GM21717 (cell line): ENCODE measurements at regions not wholly inside any gene's neighbourhood (a gene's known extent, or its start where the extent isn't known, plus 50 kb on each side); places are given as distances from the start of the nearest gene placed in this dataset.

ENCODE experiments used
- ATAC-seq: cut with Tn5 transposase; IDR thresholded peaks from one replicate; pipeline ENCODE4 v1.9.1; 2021; ENCODE audit warnings: mild to moderate bottlenecking, moderate library complexity; ENCODE audit not compliant: unreplicated experiment

DNA sequence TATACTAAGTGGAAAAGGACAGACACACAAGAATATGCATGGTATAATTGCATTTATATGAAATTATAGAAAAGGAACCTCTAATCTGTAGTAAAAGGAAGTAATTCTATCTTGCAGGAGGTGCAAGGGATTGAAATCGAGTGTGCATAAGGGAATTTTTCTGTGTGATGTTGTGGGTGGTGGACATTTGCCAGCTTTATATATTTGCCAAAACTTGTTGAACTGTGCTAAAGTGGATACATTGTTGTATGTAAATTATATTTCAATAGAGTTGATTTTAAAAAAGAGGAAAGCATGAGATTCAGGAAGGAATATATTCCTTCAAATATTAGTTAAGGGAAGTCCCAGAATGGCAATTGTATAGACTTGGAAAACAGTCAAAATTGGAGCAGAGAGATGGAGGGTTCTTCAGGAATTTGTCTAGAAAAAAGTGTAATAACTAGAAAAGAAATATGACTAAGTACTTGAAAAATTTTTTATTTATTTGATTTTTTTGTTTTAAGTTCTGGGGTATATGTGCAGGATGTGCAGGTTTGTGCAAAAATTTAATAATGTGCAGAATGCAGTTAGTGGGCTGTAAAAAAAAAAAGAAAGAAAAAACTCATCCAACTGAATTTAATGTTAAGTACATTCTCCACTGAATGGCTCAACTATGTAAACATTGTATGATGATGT, 96.1 kb downstream of the ARL4A start:
- ATAC-seq: no peak

DNA sequence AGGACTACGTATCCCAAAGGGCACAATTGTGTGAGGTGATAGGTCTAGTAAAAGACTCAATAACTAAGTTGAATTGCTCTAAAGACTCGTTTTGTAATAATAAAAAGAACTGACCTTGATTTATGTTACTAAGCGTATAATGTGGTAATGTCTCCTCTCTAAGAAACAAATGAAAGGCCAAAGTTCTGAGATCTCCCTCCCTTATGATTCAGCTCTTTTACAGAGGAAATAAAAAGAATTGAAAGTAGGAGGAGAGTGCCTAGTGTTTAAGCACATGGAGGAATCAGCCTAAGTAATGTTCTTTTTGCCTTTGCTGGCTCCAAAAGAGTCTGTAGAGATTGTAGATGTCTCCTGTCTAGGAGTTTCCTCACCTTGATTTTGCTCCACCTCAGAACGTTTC, 98.0 kb downstream of the ARL4A start:
- ATAC-seq: no peak

DNA sequence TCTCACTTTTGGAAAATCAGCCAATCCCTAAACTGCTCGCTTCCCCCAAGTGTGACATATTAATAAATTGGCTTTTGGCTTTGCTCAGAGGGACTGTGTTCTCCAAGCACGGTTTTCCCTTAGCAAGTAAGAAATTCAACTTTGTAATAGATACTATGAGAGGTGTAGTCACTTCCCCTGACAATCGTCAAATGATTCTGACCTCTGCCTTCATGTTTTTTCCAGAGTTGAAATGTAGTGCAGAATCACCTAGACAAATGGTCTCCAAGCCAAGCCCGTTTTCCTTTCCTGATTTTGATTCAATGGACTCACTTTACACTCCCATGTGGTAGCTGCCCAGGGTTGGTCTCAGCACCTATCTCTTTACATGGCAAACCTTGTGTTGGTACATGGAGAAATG, 99.1 kb downstream of the ARL4A start:
- ATAC-seq: no peak

DNA sequence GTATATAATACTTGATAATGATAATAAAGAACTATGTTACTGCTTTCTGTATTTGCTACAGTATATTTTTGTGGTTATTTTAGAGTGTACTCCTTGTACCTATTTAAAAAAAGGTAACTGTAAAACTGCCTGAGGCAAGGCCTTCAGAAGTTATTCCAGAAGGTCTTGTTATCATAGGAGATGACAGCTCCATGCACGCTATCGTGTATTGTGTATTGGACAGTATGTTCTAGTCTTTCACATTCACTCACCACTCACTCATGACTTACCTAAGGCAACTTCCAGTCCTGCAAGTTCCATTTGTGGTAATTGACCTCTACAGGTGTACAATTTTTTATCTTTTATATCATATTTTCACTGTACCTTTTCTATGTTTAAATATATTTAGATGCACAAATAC, 100.7 kb downstream of the ARL4A start:
- ATAC-seq: no peak

DNA sequence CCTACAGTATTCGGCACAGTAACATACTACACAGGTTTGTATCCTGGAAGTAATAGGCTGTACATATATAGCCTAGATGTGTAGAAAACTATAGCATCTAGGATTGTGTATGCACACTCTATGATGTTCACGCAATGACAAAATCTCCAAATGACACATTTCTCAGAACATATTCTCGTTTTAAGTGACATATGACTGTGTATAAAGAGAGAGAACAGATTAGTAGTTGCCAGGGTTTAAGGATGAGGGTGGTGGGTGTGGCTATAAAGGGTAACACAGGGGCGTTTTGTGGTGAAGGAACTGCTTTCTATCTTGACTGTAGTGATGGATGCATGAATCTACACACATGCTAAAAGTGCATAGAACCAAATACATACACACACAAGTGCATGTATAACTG, 101.2 kb downstream of the ARL4A start:
- no peak for ATAC-seq

DNA sequence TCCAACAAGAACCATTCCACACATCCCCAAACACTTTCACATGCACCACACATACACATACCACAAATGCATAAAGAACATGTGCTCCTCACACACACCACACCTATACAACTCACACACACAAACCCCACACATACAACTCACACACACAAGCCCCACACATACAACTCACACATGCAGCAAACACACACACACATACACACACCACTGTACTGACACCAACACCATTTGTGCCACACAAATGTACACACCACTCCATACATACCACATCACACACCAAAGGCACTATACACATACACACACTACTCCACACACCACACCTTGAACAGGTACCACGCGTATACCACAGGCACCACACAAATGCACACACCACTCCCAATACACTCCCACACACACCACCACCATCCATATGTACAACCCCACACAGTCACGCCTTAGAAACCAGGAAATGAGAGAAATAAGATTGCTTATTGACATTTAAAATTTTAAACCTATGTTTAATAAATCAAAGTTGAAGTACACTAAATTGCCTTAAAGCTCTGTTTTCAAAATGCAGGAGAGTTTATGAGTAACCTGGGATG, 107.4 kb downstream of the ARL4A start:
- no peak for ATAC-seq

DNA sequence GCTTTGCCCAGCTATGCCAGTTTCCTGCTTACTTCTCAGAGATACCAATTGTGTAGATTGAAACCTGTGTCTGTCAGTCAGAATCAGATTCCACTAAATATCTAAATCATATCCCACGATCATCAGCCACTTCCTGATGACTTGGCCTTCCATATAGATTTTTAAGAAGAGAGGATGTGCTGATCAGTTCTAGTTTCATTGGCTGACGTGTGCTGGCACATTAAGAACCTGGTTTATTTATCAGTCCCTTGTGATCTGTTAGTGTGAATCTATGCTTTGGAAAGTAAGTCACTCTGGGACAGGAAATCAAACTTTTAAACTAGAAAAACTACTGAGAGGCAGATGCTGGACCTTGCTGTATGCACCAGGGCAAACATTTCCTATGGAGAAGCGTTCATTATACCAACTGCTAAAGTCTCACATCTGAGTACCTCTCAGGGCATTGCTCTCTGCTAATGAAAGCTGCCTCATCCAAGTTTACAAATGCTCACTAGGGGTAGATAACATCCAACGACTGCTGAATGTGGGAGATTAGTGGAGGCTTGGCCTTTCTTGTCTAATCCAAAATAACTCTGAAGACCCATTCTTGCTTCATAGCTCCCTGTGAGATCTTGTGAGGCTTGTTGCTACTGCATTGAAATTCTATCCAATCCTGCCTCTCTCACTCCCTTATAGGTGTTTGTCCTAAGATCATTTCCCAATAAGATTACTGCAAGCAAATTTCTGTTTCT, 109.1 kb downstream of the ARL4A start:
- ATAC-seq: no peak

DNA sequence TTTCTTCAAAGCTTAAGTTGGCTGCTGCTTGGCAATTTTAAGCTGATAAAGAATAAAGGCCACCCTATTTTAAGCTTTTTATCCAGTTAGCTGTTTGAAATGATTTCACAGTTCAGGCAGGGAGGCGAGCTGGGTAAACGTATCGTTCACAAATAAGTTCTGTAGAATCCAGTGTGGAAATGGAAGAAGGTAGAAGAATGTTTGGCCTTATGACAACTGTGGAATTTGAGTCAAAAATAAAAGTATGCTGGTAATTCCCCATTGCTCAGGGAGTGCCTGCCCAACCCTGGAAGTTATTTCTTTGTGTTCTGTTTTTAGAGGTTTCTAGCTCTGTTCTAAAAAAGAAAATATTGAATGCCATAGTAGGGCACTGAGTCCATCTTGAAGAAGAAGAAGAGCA, 113.1 kb downstream of the ARL4A start:
- no peak for ATAC-seq

DNA sequence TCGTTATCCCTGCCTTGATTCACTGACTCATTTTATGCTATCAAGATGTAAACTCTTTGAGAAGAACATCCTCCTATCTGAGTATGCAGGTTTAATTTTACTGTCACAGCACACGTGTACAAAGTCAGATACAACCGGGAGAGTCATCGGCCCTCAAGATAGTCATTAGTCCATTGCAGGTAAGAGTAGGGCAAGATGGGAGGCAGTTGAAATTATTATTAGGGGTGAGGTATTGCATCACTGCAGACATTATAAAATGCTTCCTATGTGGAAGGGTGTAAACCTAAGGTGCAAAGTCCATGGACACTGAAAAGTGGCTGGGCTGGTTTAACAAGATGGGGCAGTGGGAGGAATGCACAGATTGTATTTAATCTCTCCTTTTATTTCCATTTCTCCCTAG, 113.7 kb downstream of the ARL4A start:
- ATAC-seq: no peak

DNA sequence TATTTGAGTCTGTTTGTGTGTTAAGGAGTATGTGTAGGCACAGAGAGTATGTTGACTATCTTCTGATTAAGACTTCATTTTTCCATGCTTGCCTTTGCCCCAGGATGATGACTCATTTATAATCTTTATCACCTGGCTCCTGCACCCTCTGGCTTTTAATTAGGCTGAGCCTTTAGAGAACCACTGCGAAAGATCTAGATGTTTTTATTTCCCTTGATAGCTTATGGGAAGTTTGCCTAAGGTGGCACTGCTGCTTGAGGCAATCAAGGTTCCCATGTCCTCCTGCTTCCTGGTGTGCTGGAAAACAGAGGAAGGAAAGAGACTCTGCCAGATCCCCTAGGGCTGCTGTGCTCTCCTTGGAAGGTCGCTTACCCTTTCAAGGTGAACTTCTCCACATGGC, 114.6 kb downstream of the ARL4A start:
- ATAC-seq: no peak

DNA sequence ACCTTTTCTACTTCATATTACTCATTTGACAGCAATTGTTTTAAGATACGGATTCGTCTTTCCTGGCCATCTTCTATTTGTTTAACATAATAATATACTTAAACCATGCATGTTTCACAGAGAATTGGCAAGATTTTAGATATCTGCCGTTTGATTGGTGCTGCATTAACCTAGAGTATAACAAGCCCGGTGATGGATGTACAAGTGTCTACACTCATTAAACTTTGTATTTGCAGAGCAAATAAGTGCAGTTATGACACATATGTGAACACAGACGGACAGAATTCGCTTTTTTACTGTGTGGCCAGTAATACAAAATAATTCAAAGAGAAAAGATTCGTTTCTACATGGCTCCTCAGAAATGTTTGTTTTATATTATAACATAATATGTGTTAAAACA, 116.1 kb downstream of the ARL4A start:
- ATAC-seq: no peak

DNA sequence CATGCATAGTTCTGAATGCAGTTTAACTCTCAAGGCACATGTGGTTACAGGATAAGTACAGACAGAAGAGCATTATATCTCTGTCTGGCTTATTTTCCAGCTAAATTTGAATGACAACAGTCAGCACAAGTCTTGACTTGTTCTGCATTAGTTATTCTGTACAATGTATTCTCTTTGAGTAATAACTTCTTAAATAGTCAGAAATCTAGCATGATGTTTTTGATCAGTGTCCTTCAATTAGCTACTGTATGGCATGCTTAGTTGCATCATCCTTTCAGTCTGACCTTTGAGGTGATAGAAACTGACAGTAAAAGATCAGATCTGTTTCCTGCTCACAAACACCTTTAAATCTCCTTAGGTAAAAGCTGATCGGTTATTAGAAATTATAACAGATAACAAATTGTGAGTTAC, 118.1 kb downstream of the ARL4A start:
- ATAC-seq: no peak

DNA sequence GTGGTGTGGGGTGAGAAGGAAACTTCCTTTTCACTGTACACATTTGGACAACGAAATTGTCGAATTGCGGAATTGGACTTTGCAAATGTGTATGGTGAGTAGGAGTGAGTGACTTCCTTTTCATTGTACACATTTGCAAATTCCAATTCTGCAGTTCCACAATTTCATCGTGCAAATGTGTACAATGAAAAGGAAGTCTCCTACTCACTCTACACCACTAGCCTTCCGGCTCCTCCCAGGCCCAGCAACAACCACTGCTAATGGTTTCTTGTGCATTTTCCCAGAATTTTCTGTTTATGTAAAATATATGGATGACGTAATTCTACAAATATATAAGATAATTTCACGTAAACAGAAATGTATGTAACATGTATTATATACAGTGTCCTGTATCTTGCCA, 118.5 kb downstream of the ARL4A start:
- ATAC-seq: no peak

DNA sequence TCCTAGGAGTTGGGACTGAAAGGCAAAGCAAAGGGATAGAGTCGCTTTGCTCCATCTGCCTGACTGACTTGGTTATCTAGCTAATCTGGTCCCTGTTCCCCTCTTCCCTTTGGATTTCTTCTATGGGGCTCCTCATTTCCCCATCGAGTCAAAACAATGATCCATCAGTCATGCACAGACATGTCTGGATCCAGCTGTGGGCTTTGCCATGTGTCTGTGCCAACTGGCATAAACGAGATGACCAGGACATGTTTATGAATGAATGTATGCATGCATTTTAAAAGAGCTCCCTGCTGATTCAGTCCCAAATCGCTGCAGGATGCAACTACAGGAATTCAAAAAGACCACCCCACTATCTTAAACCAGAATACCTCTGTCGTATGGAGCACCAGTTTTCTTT, 122.0 kb downstream of the ARL4A start:
- ATAC-seq: no peak

DNA sequence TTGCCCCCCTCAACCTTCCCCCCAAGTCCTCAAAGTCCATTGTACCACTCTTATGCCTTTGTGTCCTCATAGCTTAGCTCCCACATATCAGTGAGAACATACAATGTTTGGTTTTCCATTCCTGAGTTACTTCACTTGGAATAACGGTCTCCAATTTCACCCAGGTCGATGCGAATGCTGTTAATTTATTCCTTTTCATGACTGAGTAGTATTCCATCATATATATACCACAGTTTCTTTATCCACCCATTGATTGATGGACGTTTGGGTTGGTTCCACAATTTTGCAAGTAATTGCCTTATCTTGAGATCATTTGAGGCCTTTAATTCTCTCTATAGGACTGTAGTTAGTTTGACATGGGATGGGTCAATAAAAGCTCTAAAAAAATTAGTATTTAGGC, 124.7 kb downstream of the ARL4A start:
- no peak for ATAC-seq

DNA sequence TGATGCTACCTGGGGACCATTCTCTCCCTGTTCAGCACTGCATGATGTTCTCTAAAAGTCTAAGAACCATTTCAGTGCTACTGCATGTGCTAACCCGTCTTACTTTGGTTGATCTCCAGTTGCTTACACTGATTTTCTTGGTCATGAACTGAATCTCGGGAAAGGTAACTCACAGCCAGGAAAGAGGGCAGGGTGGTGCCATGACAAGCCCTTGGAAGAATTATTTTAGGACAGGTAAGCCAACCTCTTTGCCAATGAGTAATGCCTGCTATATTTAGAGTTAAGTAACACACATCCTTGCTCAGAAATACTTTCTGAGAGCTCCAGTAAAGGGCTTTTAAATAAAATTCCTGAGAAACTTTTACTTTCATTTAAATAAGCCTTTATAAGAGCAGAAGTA, 126.7 kb downstream of the ARL4A start:
- ATAC-seq: no peak

DNA sequence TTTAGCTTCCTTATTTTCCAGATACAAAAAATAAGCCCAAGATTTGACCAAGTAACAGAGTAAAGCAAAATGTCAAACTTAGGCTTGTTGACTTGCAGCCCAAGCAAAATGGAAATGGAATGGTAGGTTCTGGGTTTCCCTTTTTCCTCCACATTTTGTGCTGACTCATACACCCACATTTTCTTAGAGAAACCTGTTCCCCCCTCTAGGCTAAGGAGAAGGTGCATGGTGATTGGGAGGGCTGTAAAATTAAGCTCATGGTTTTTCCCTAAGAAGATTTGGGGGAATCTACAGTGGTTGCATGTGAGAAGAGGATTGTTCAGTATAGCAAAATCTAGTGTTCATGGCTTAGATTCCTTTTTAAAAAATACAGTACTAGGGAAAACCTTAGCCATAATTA, 127.4 kb downstream of the ARL4A start:
- no peak for ATAC-seq

DNA sequence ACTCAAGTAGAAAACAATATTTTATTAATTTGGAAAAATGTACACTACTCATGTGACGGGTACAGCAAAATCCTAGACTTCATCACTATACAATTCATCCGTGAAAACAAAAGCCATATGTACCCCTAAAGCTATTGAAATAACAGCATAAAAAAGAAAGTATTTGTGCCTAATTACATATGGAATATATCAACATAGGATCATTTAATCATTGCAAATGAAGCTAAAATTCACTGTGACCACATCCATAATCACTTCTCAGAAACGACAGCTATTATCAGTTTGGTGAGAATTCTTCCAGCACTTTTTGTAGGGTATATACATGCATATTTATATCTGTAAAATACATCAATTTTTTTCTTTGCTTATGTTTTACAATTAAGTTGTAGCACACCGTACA, 128.0 kb downstream of the ARL4A start:
- no peak for ATAC-seq

DNA sequence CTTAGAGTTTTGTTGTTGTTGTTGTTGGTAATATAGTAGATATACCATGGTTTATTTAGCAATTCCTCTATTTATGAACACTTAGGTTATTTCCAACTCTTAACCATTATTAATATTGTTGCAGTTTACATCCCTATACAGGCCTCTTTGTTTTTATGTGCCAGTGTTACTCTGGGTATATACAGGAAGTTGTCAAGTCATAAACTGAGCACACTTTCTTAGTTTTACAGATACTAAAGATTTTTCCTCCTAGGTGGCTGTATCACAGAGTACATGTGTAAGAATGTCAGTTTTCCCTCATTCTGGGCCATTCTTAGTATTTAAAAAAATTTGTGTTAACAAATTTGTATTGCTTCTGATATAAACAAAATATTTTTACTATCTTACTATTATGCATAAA, 128.4 kb downstream of the ARL4A start:
- ATAC-seq: no peak

DNA sequence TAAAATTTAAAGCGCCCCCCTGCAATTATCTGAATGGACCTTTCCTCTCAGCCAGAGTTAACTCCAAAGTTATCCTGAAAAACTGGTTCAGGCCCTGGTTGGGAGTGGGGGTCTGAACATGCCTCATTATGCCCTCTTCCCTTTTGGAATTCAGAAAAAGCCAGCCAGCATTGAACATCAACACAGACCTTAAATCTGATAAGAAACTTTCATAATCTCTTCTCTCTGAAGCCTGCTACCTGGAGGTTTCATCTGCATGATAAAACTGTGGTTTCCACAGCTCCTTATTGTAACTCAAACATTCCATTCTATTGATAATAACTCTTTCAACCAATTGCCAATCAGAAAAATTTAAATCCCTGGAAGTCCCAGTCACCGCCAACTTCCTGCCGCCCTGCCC, 133.3 kb downstream of the ARL4A start:
- no peak for ATAC-seq

DNA sequence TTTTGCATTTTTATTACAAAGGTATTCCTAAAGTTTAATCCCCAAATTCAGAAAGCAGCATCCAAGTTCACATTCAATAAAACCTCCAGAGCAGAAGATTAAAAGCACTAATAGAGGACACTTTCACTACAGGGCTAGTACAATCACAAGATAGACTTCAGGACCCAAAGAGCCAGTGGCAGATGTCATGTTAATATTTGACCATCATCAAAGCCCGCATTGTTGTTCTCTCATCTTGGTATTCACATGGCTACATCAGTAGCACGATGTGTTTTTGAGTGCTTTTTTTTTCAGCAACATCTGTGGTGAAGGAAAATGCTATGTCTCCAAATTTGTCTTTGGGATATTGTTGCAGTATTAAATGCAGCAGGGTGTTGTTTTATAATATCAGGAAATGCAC, 134.3 kb downstream of the ARL4A start:
- no peak for ATAC-seq

DNA sequence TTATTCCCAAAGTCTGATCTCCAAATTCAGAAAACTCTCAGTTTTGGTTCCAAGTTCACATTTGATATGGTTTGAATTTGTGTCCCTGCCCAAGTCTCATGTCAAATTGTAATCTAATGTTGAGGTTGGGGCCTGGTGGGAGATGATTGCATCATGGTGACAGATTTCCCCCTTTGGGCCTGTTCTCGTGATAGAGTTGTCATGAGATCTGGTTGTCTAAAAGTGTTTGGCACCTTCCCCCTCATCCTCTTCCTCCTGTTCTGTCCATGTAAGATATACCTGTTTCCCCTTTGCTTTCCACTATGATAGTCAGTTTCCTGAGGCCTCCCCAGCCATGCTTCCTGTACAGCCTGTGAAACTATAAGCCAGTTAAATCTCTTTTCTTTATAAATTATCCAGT, 138.6 kb downstream of the ARL4A start:
- no peak for ATAC-seq
